AG10803 (cell line): ENCODE measurements at regions not wholly inside any gene's neighbourhood (a gene's known extent, or its start where the extent isn't known, plus 50 kb on each side); places are given as distances from the start of the nearest gene placed in this dataset.
A peak's percentile ranks its signal among the peaks of the same experiment; 100 is the strongest.

Source experiments
- DNase-seq: peaks from one replicate; pipeline ENCODE4 v3.0.0; 2010; ENCODE audit warnings: low read depth
- H3K4me3 ChIP-seq: 2 replicates; pipeline ENCODE4 v1.5.1; 2011; ENCODE audit warnings: mild to moderate bottlenecking, low read length, control low read depth
- CTCF ChIP-seq: conservative IDR thresholded peaks from 2 replicates; pipeline ENCODE4 v1.5.1; 2011; ENCODE audit warnings: mild to moderate bottlenecking, low read length, control low read depth, inconsistent platforms

GRCh38 chr1:181951213-181951612, 110.3 kb downstream of the ZNF648 start:
- TF ChIP-seq CTCF: no peak
- DNase-seq: no peak
- no peak overlapping the region for H3K4me3 ChIP-seq

GRCh38 chr1:181949500-181949899, 112.0 kb downstream of the ZNF648 start:
- TF ChIP-seq CTCF: no peak
- no peak overlapping the region for H3K4me3 ChIP-seq
- no peak for DNase-seq

- no peak for DNase-seq
- no peak for TF ChIP-seq CTCF
- H3K4me3 ChIP-seq: no peak overlapping the region
Observed at GRCh38 chr1:181948372-181948771, 113.1 kb downstream of the ZNF648 start.

GRCh38 chr1:181947441-181947840, 114.1 kb downstream of the ZNF648 start:
- no peak for DNase-seq
- TF ChIP-seq CTCF: no peak
- H3K4me3 ChIP-seq: no peak overlapping the region

- peak; percentile 34 for TF ChIP-seq CTCF
Observed at GRCh38 chr1:181936768-181937581, 124.5 kb downstream of the ZNF648 start.

GRCh38 chr1:181936269-181936668, 125.2 kb downstream of the ZNF648 start:
- TF ChIP-seq CTCF: no peak
- no peak for DNase-seq
- H3K4me3 ChIP-seq: no peak overlapping the region

More at GRCh38 chr1:181936768-181937581, 124.5 kb downstream of the ZNF648 start:
- DNase-seq: no peak
- no peak overlapping the region for H3K4me3 ChIP-seq

- no peak overlapping the region for H3K4me3 ChIP-seq
- TF ChIP-seq CTCF: no peak
- DNase-seq: no peak
Observed at GRCh38 chr1:181931873-181932272, 129.6 kb downstream of the ZNF648 start.
